ENCODE measurements at regions not wholly inside any gene's neighbourhood (a gene's known extent, or its start where the extent isn't known, plus 50 kb on each side); places are given as distances from the start of the nearest gene placed in this dataset.

GRCh38 chr6:139588734-139589593, 214.5 kb upstream of the CITED2 start:
- DNase-seq (ENCODE audit: low read depth, low spot score) = no peak

- no peak for DNase-seq (ENCODE audit: low read depth, low spot score)
Observed at GRCh38 chr6:139588076-139588639, 213.7 kb upstream of the CITED2 start.

- DNase-seq (ENCODE audit: low read depth, low spot score) = no peak
Observed at GRCh38 chr6:139587469-139587868, 213.0 kb upstream of the CITED2 start.

- DNase-seq (ENCODE audit: low read depth, low spot score) = no peak
Observed at GRCh38 chr6:139586273-139586672, 211.8 kb upstream of the CITED2 start.

- DNase-seq (ENCODE audit: low read depth, low spot score) = no peak
Observed at GRCh38 chr6:139584599-139584998, 210.2 kb upstream of the CITED2 start.

GRCh38 chr6:139583420-139583819, 209.0 kb upstream of the CITED2 start:
- DNase-seq (ENCODE audit: low read depth, low spot score) = no peak

GRCh38 chr6:139582956-139583355, 208.5 kb upstream of the CITED2 start:
- DNase-seq (ENCODE audit: low read depth, low spot score) = no peak

- DNase-seq (ENCODE audit: low read depth, low spot score) = no peak
Observed at GRCh38 chr6:139581485-139581865, 207.0 kb upstream of the CITED2 start.

- DNase-seq (ENCODE audit: low read depth, low spot score) = no peak
Observed at GRCh38 chr6:139580592-139581484, 206.4 kb upstream of the CITED2 start.

GRCh38 chr6:139577763-139578604, 203.5 kb upstream of the CITED2 start:
- DNase-seq (ENCODE audit: low read depth, low spot score) = no peak

- no peak for DNase-seq (ENCODE audit: low read depth, low spot score)
Observed at GRCh38 chr6:139577124-139577762, 202.8 kb upstream of the CITED2 start.

GRCh38 chr6:139572001-139572400, 197.6 kb upstream of the CITED2 start:
- no peak for DNase-seq (ENCODE audit: low read depth, low spot score)

GRCh38 chr6:139570166-139570565, 195.7 kb upstream of the CITED2 start:
- no peak for DNase-seq (ENCODE audit: low read depth, low spot score)

GRCh38 chr6:139569566-139569965, 195.1 kb upstream of the CITED2 start:
- no peak for DNase-seq (ENCODE audit: low read depth, low spot score)

- no peak for DNase-seq (ENCODE audit: low read depth, low spot score)
Observed at GRCh38 chr6:139568956-139569538, 194.6 kb upstream of the CITED2 start.

- DNase-seq (ENCODE audit: low read depth, low spot score) = no peak
Observed at GRCh38 chr6:139568151-139568955, 193.9 kb upstream of the CITED2 start.

GRCh38 chr6:139567095-139567494, 192.6 kb upstream of the CITED2 start:
- no peak for DNase-seq (ENCODE audit: low read depth, low spot score)

- no peak for DNase-seq (ENCODE audit: low read depth, low spot score)
Observed at GRCh38 chr6:139565591-139565990, 191.1 kb upstream of the CITED2 start.

GRCh38 chr6:139557547-139557946, 183.1 kb upstream of the CITED2 start:
- DNase-seq (ENCODE audit: low read depth, low spot score) = no peak

- no peak for DNase-seq (ENCODE audit: low read depth, low spot score)
Observed at GRCh38 chr6:139556532-139556931, 182.1 kb upstream of the CITED2 start.
